Right ventricle myocardium superior (tissue), 1 donor: ENCODE measurements at regions not wholly inside any gene's neighbourhood (a gene's known extent, or its start where the extent isn't known, plus 50 kb on each side); places are given as distances from the start of the nearest gene placed in this dataset.

Experiments
- ATAC-seq: fragments of 200-7000 bp; cut with Tn5 transposase; one replicate; pipeline ENCODE4 v1.9.1; 2020; ENCODE audit warnings: mild to moderate bottlenecking; ENCODE audit not compliant: poor library complexity
- DNase-seq: peaks from one replicate; pipeline ENCODE4 v3.0.0-alpha.2; 2020
- intact Hi-C: fragments of 100-400 bp; cut with DNase I; formaldehyde crosslinking; loops from one replicate; pipeline ENCODE4 v1.11.2; 2022
- donor health status: DM: no; HTN: yes; CAD: no; lungs with severe emphysema.

GRCh38 chr13:33367171-33367895 lies 81.8 kb upstream of the STARD13 start:
- DNase-seq (no peak), ATAC-seq (no peak)
- intact Hi-C loops: no loop called here

GRCh38 chr13:33367926-33368325 lies 82.4 kb upstream of the STARD13 start:
- intact Hi-C loops: no loop called here
- ATAC-seq (peak; percentile 57), DNase-seq (no peak)

GRCh38 chr13:33369073-33369472 lies 83.5 kb upstream of the STARD13 start:
- intact Hi-C loops: no loop called here
- no peak for ATAC-seq
- no peak for DNase-seq

- intact Hi-C loops: no loop called here
- DNase-seq (no peak), ATAC-seq (no peak)
Observed at GRCh38 chr13:33372251-33372919, 86.8 kb upstream of the STARD13 start.

- ATAC-seq (no peak), DNase-seq (no peak)
- intact Hi-C loops: no loop called here
Observed at GRCh38 chr13:33373624-33374023, 88.1 kb upstream of the STARD13 start.

GRCh38 chr13:33375421-33375820 lies 89.9 kb upstream of the STARD13 start:
- no peak for DNase-seq
- ATAC-seq: no peak
- intact Hi-C loops: no loop called here

- DNase-seq (no peak), ATAC-seq (no peak)
- intact Hi-C loops: no loop called here
Observed at GRCh38 chr13:33376212-33376611, 90.7 kb upstream of the STARD13 start.

GRCh38 chr13:33377411-33377810 lies 91.9 kb upstream of the STARD13 start:
- ATAC-seq: no peak
- no peak for DNase-seq
- intact Hi-C loops: no loop called here

- intact Hi-C loops: no loop called here
- no peak for DNase-seq
- no peak for ATAC-seq
Observed at GRCh38 chr13:33377825-33378224, 92.3 kb upstream of the STARD13 start.

GRCh38 chr13:33379608-33380007 lies 94.1 kb upstream of the STARD13 start:
- intact Hi-C loops: no loop called here
- DNase-seq: no peak
- no peak for ATAC-seq

- ATAC-seq: no peak
- intact Hi-C loops: no loop called here
- DNase-seq: no peak
Observed at GRCh38 chr13:33380487-33381079, 95.0 kb upstream of the STARD13 start.

GRCh38 chr13:33381180-33381579 lies 95.6 kb upstream of the STARD13 start:
- DNase-seq (no peak), ATAC-seq (no peak)
- intact Hi-C loops: no loop called here

- intact Hi-C loops: no loop called here
- DNase-seq (no peak), ATAC-seq (no peak)
Observed at GRCh38 chr13:33381906-33382305, 96.4 kb upstream of the STARD13 start.

- intact Hi-C loops: no loop called here
- ATAC-seq (peak; percentile 52), DNase-seq (no peak)
Observed at GRCh38 chr13:33383724-33384577, 98.4 kb upstream of the STARD13 start.

- intact Hi-C loops: no loop called here
- ATAC-seq (peak; percentile 73), DNase-seq (no peak)
Observed at GRCh38 chr13:33388286-33388998, 102.9 kb upstream of the STARD13 start.

GRCh38 chr13:33392794-33393405 lies 107.3 kb upstream of the STARD13 start:
- no peak for ATAC-seq
- intact Hi-C loops: no loop called here
- no peak for DNase-seq

GRCh38 chr13:33394294-33394932 lies 108.9 kb upstream of the STARD13 start:
- intact Hi-C loops: no loop called here
- ATAC-seq: peak; percentile 90
- no peak for DNase-seq

- intact Hi-C loops: no loop called here
- DNase-seq (no peak), ATAC-seq (peak; percentile 92)
Observed at GRCh38 chr13:33401238-33401637, 115.7 kb upstream of the STARD13 start.
